ENCODE measurements at regions not wholly inside any gene's neighbourhood (a gene's known extent, or its start where the extent isn't known, plus 50 kb on each side); places are given as distances from the start of the nearest gene placed in this dataset.

- intact Hi-C loops (cut with DNase I) = no loop called here
- DNase-seq = no peak
Measured at GRCh38 chr5:9955586-9955985, 294.1 kb downstream of the ATPSCKMT start.

GRCh38 chr5:9954869-9955268, 294.8 kb downstream of the ATPSCKMT start:
- intact Hi-C loops (cut with DNase I) = no loop called here
- no peak for DNase-seq

- intact Hi-C loops (cut with DNase I) = no loop called here
- DNase-seq = no peak
Measured at GRCh38 chr5:9953691-9954090, 296.0 kb downstream of the ATPSCKMT start.

GRCh38 chr5:9951865-9952516, 297.7 kb downstream of the ATPSCKMT start:
- intact Hi-C loops (cut with DNase I) = no loop called here
- no peak for DNase-seq

GRCh38 chr5:9947944-9948343, 301.7 kb downstream of the ATPSCKMT start:
- no peak for DNase-seq
- intact Hi-C loops (cut with DNase I) = no loop called here

GRCh38 chr5:9947225-9947714, 302.4 kb downstream of the ATPSCKMT start:
- DNase-seq = no peak
- intact Hi-C loops (cut with DNase I) = no loop called here

- DNase-seq = no peak
- intact Hi-C loops (cut with DNase I) = no loop called here
Measured at GRCh38 chr5:9932770-9933169, 302.6 kb upstream of the TAS2R1 start.

- intact Hi-C loops (cut with DNase I) = no loop called here
- no peak for DNase-seq
Measured at GRCh38 chr5:9930156-9930555, 300.0 kb upstream of the TAS2R1 start.

- intact Hi-C loops (cut with DNase I) = no loop called here
- no peak for DNase-seq
Measured at GRCh38 chr5:9928326-9928725, 298.2 kb upstream of the TAS2R1 start.

GRCh38 chr5:9927521-9927997, 297.4 kb upstream of the TAS2R1 start:
- intact Hi-C loops (cut with DNase I) = no loop called here
- DNase-seq = no peak

- intact Hi-C loops (cut with DNase I) = no loop called here
- DNase-seq = no peak
Measured at GRCh38 chr5:9927106-9927505, 297.0 kb upstream of the TAS2R1 start.

- intact Hi-C loops (cut with DNase I) = no loop called here
- DNase-seq = no peak
Measured at GRCh38 chr5:9924614-9925013, 294.5 kb upstream of the TAS2R1 start.

GRCh38 chr5:9922719-9923118, 292.6 kb upstream of the TAS2R1 start:
- intact Hi-C loops (cut with DNase I) = no loop called here
- no peak for DNase-seq

GRCh38 chr5:9920697-9921096, 290.5 kb upstream of the TAS2R1 start:
- intact Hi-C loops (cut with DNase I) = no loop called here

GRCh38 chr5:9919306-9920030, 289.3 kb upstream of the TAS2R1 start:
- intact Hi-C loops (cut with DNase I) = no loop called here
- DNase-seq = no peak

More at GRCh38 chr5:9920697-9921096, 290.5 kb upstream of the TAS2R1 start:
- no peak for DNase-seq

GRCh38 chr5:9905661-9906060, 275.5 kb upstream of the TAS2R1 start:
- intact Hi-C loops (cut with DNase I) = no loop called here
- peak in 1 of 42 donors; percentile 5 for DNase-seq

GRCh38 chr5:9903801-9904200, 273.6 kb upstream of the TAS2R1 start:
- intact Hi-C loops (cut with DNase I) = no loop called here
- peak in 1 of 42 donors; percentile 16 for DNase-seq

- intact Hi-C loops (cut with DNase I) = no loop called here
- DNase-seq = peak in 40 of 42 donors; percentile 9 to 77 (median 48)
Measured at GRCh38 chr5:9898319-9898718, 268.2 kb upstream of the TAS2R1 start.

- intact Hi-C loops (cut with DNase I) = no loop called here
- DNase-seq = peak in 1 of 42 donors; percentile 16
Measured at GRCh38 chr5:9895302-9895645, 265.1 kb upstream of the TAS2R1 start.

- DNase-seq = no peak
- intact Hi-C loops (cut with DNase I) = no loop called here
Measured at GRCh38 chr5:9894571-9895301, 264.6 kb upstream of the TAS2R1 start.

Data from head of caudate nucleus (tissue), 42 donors.